ENCODE measurements at regions not wholly inside any gene's neighbourhood (a gene's known extent, or its start where the extent isn't known, plus 50 kb on each side); places are given as distances from the start of the nearest gene placed in this dataset.

- 75 to 78% methylated on average over 3 of the region's 3 CpGs for WGBS, 2 donors (ENCODE audit: low coverage in 1 of 2)
- no peaks in the 10 kb centered on the region for H3K4me1 ChIP-seq
- H3K9me3 ChIP-seq = no peaks in the 10 kb centered on the region
- TF ChIP-seq POLR2A (IDR thresholded peaks at IDR 0.05) (no peak), EP300 (IDR thresholded peaks at IDR 0.05) (no peak), CTCF (IDR thresholded peaks at IDR 0.05) (no peak), POLR2AphosphoS5 (IDR thresholded peaks at IDR 0.05) (no peak)
- H3K36me3 ChIP-seq = no peaks in the 10 kb centered on the region
- ATAC-seq = no peak
- H3K27me3 ChIP-seq = peaks cover 25% of the 10 kb centered on the region
- no peak overlapping the region for H3K4me3 ChIP-seq
- no peak overlapping the region for H3K27ac ChIP-seq
These were observed 187.5 kb upstream of the PLXNA2 start for GRCh38 chr1:208431721-208432120.

GRCh38 chr1:208432346-208432745, 188.2 kb upstream of the PLXNA2 start:
- no peak for ATAC-seq
- H3K36me3 ChIP-seq = no peaks in the 10 kb centered on the region
- no peaks in the 10 kb centered on the region for H3K4me1 ChIP-seq
- no peak overlapping the region for H3K27ac ChIP-seq
- TF ChIP-seq EP300 (IDR thresholded peaks at IDR 0.05) = no peak
- TF ChIP-seq POLR2A (IDR thresholded peaks at IDR 0.05) = no peak
- TF ChIP-seq CTCF (IDR thresholded peaks at IDR 0.05) = no peak
- no peak for TF ChIP-seq POLR2AphosphoS5 (IDR thresholded peaks at IDR 0.05)
- no peak overlapping the region for H3K4me3 ChIP-seq
- peaks cover 25% of the 10 kb centered on the region for H3K27me3 ChIP-seq
- 80 to 86% methylated on average over 2 of the region's 2 CpGs for WGBS, 2 donors (ENCODE audit: low coverage in 1 of 2)
- H3K9me3 ChIP-seq = no peaks in the 10 kb centered on the region

- H3K27me3 ChIP-seq = peaks cover 25% of the 10 kb centered on the region
- no peak overlapping the region for H3K4me3 ChIP-seq
- no peaks in the 10 kb centered on the region for H3K36me3 ChIP-seq
- TF ChIP-seq EP300 (IDR thresholded peaks at IDR 0.05) = no peak
- no peak for TF ChIP-seq CTCF (IDR thresholded peaks at IDR 0.05)
- no peak for TF ChIP-seq POLR2A (IDR thresholded peaks at IDR 0.05)
- TF ChIP-seq POLR2AphosphoS5 (IDR thresholded peaks at IDR 0.05) = no peak
- no peak for ATAC-seq
- H3K9me3 ChIP-seq = no peaks in the 10 kb centered on the region
- H3K4me1 ChIP-seq = no peaks in the 10 kb centered on the region
- 63% methylated on average over 1 of the region's 1 CpG; no CpG with 5 or more reads in 1 of the 2 donors for WGBS, 2 donors (ENCODE audit: low coverage in 1 of 2)
- no peak overlapping the region for H3K27ac ChIP-seq
These were observed 188.9 kb upstream of the PLXNA2 start for GRCh38 chr1:208433086-208433485.

- WGBS, 2 donors (ENCODE audit: low coverage in 1 of 2) = 40 to 71% methylated on average over 4 of the region's 4 CpGs
These were observed 189.8 kb upstream of the PLXNA2 start for GRCh38 chr1:208433971-208434370.

More at GRCh38 chr1:208433971-208434370, 189.8 kb upstream of the PLXNA2 start:
- no peak overlapping the region for H3K4me3 ChIP-seq
- TF ChIP-seq POLR2A (IDR thresholded peaks at IDR 0.05) (no peak), EP300 (IDR thresholded peaks at IDR 0.05) (no peak), POLR2AphosphoS5 (IDR thresholded peaks at IDR 0.05) (no peak), CTCF (IDR thresholded peaks at IDR 0.05) (no peak)
- H3K4me1 ChIP-seq = no peaks in the 10 kb centered on the region
- no peaks in the 10 kb centered on the region for H3K9me3 ChIP-seq
- no peak overlapping the region for H3K27ac ChIP-seq
- no peak for ATAC-seq
- no peaks in the 10 kb centered on the region for H3K36me3 ChIP-seq
- peaks cover 25% of the 10 kb centered on the region for H3K27me3 ChIP-seq
